22Rv1 (cell line): ENCODE measurements at regions not wholly inside any gene's neighbourhood (a gene's known extent, or its start where the extent isn't known, plus 50 kb on each side); places are given as distances from the start of the nearest gene placed in this dataset.

ENCODE experiments used
- H3K27ac ChIP-seq: fragments of 450-650 bp; 2 replicates; pipeline ENCODE4 v1.5.1; 2017
- ZFX ChIP-seq: fragments of 450-650 bp; IDR thresholded peaks from 2 replicates; pipeline ENCODE4 v1.6.1; 2017; ENCODE audit warnings: antibody characterized with exemption, borderline replicate concordance
- TF ChIP-seq, protein P1 (sequence below): fragments of 450-650 bp; IDR thresholded peaks from 2 replicates; pipeline ENCODE4 v1.5.1; 2017; ENCODE audit warnings: mild to moderate bottlenecking

DNA sequence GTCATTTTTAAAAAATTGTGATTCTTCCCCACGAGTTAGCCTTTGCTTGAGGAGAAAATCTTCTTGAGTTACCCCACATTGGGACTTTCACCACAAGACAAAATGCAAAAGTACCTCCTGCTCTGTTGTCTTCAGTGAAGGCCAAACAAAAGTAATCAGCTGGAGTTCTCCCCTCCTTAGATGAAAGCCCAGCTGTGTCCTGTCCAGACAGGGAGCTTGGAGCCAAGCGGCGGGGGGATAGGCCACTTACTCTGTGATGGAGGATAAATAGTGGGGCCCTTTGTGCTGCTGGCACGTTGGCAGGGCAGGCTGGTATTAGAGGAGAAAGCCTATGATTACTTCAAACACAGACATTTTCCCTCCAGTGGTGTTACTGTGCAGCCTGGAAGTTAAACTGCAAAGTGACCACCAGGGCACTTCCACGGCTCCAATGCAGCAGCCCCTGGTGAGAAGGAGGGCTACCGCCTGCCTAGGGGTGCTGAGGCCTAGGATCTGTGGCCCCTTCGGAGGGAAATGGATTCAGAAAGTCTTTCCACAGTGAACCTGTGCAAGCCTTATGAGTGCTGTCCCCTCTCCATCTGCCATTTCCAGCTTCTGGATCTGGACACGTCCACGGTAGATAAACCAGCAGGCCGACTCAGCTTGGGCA, 155.0 kb downstream of the TMEM167A start:
- no peak overlapping the region for H3K27ac ChIP-seq
- TF ChIP-seq ZFX, result no peak
- TF ChIP-seq, protein P1, sequence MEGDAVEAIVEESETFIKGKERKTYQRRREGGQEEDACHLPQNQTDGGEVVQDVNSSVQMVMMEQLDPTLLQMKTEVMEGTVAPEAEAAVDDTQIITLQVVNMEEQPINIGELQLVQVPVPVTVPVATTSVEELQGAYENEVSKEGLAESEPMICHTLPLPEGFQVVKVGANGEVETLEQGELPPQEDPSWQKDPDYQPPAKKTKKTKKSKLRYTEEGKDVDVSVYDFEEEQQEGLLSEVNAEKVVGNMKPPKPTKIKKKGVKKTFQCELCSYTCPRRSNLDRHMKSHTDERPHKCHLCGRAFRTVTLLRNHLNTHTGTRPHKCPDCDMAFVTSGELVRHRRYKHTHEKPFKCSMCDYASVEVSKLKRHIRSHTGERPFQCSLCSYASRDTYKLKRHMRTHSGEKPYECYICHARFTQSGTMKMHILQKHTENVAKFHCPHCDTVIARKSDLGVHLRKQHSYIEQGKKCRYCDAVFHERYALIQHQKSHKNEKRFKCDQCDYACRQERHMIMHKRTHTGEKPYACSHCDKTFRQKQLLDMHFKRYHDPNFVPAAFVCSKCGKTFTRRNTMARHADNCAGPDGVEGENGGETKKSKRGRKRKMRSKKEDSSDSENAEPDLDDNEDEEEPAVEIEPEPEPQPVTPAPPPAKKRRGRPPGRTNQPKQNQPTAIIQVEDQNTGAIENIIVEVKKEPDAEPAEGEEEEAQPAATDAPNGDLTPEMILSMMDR, result no peak

DNA sequence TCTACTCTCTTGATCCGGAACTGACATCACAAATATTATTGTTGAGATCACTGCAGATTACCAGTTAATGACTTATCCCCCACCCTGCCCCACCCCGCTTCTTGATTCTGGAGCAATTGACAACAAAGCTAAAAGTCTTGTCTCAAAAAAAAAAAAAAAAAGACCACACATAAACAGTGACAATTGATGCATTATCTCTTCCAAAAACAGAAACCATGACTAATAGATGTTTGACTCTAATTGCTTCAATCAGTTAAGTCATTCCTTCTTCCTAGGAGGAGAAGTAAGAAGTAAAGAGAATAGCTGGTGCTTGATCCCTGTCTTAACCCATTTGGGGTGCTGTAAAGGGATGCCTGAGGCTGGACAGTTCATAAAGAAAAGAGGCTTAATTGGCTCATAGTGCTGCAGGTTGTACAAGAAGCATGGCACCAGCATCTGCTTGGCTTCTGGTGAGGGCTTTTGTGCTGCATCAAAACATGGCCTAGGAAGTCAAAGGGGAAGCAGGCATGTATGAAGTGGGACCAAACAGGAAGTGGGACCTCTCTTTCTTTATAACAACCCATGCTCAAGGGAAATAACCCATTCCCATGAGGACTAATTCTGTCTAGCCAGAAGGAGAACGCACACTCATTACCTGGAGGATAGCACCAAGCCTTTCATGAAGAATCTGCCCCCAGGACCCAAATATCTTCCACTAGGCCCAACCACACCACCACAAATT, 158.7 kb downstream of the TMEM167A start:
- H3K27ac ChIP-seq, result no peak overlapping the region
- TF ChIP-seq, protein P1, result no peak
- no peak for TF ChIP-seq ZFX

DNA sequence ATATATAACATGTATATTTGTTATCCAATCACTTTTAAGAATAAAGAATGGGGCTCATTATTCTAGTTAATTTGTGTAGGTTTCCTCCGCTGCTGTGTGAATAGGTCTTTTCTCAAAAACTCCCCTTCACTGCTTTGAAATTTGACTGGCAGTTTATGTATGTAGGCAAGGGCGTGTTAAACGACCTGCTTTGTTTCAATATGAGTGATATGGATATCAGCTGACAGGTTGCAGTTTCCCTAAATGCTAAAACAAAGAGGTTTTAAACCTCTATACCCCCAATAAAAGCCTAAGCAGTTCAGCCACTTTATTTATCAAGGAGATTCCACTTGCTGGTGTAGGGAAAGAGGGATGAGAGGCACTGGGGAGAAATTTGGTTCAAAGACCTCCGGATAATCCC, 159.6 kb downstream of the TMEM167A start:
- TF ChIP-seq, protein P1, result no peak
- TF ChIP-seq ZFX, result no peak
- no peak overlapping the region for H3K27ac ChIP-seq

DNA sequence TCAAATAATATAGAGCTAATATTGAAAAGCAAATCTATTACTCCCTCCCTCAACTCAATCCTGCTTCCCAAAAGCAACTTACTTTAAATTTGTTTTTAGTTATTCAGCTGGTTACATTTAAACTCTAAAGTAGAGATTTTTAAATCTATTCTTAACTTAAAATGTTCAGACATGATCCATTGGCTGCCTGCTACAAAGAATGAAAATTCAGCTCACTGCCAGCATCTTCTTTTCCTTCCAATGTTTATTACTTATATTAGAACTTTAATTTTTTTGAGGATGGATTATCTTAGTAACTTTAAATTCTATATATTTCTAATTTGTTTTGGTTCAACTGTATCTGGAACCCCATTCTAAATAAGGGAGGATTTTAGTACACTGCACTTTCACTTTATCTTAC, 163.2 kb downstream of the TMEM167A start:
- TF ChIP-seq, protein P1, result no peak
- TF ChIP-seq ZFX, result no peak
- no peak overlapping the region for H3K27ac ChIP-seq

DNA sequence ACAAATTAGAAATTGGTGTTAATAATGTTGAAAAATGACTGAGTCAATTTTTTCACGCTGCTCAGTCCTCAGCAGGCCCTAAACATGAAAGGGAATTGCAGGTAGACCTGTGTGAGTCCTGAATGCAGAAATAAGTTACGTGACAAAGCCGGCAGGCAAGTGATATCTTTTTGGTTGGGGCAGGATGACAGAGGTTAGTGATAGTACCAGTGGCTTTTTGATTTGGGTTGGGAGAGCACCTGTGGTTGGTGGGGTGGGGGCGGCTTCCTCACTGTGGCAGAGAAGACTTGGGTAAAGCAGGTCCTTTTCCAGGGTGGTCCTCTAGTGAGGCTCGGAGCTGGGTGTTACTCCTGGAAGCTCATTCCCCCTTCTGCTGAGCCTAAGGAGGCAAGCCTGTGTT, 164.7 kb downstream of the TMEM167A start:
- no peak overlapping the region for H3K27ac ChIP-seq
- TF ChIP-seq ZFX, result no peak
- TF ChIP-seq, protein P1, result no peak

DNA sequence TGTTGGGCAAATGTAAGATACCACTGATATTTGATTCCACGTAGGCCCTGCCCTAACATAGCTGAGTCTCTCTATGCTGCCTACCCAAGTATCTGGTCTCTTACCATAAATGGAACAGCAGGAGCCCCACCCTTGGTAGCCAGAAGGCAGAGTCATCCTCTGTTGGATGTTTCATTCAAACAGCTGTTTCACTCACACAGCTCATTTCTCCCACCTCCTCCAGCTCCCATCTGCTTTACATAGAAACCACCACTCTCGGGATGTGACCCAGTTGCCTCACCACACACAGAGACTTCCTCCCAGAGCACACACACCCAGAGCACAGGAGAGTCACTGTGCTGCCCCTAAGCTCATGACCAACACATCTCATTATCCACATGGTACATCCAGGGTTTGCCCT, 165.3 kb downstream of the TMEM167A start:
- TF ChIP-seq, protein P1, result no peak
- no peak for TF ChIP-seq ZFX
- H3K27ac ChIP-seq, result no peak overlapping the region

DNA sequence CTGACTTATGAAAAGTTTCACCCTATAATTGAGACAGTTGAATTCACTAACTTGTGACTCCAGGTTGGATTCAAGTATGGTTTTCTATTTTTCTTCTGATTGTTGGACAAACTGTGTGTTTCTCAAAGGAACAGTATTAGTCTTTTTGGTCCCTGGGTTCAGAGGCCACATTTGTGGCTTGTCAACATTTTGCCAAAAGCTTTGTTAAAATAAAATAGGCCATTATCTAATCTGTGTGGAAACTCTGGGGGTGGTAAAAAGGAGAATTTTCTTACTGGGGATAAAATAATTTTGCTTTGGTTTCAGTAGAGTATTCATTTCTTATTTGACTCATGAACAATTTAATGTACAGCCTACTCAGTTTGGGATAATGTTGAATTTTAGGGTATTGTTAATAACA, 166.3 kb downstream of the TMEM167A start:
- no peak overlapping the region for H3K27ac ChIP-seq
- TF ChIP-seq, protein P1, result no peak
- TF ChIP-seq ZFX, result no peak
